ENCODE measurements at regions not wholly inside any gene's neighbourhood (a gene's known extent, or its start where the extent isn't known, plus 50 kb on each side); places are given as distances from the start of the nearest gene placed in this dataset. TPM values are rescaled to one million over a fixed set of nuclear protein-coding genes. Genes with fewer than 3 reads are reported as not detected.

GRCh38 chr3:174791161-174791560 is 68.0 kb upstream of the NAALADL2 start:
- no peak overlapping the region for H2BK12ac ChIP-seq (ENCODE audit: low read length in 2 of 2)
- no peak overlapping the region for H2BK5ac ChIP-seq (ENCODE audit: low read depth, low read length, poor library complexity, severe bottlenecking)
- H3K36me3 ChIP-seq (ENCODE audit: control insufficient read depth in 1 of 2, insufficient read depth in 2 of 2, low read depth in 1 of 2, low read length in 2 of 2): no peaks in the 10 kb centered on the region
- H3K4me2 ChIP-seq (ENCODE audit: low read length, poor library complexity, severe bottlenecking): no peak overlapping the region
- H2AK5ac ChIP-seq (ENCODE audit: low read length, severe bottlenecking): no peak overlapping the region
- H3K27ac ChIP-seq (ENCODE audit: low read length, poor library complexity, severe bottlenecking): no peak overlapping the region
- H3K79me1 ChIP-seq (replicated peaks; ENCODE audit: low read length, poor library complexity, severe bottlenecking): no peaks in the 10 kb centered on the region
- H3K4me3 ChIP-seq (ENCODE audit: insufficient read depth in 1 of 2, low read depth in 1 of 2, low read length in 2 of 2): no peak overlapping the region
- H3K14ac ChIP-seq (ENCODE audit: low read length in 2 of 2): no peak overlapping the region
- 100% methylated on average over 2 of the region's 3 CpGs for WGBS
- H3K4me1 ChIP-seq (ENCODE audit: control insufficient read depth, insufficient read depth, low read depth, low read length): no peaks in the 10 kb centered on the region
- no peak overlapping the region for H3K23ac ChIP-seq (ENCODE audit: low read length in 2 of 2)
- no peak overlapping the region for H3K9ac ChIP-seq (ENCODE audit: low read length)
- no peaks in the 10 kb centered on the region for H3K27me3 ChIP-seq (ENCODE audit: control insufficient read depth in 1 of 2, insufficient read depth in 1 of 2, low read length in 2 of 2)
- no peak overlapping the region for H3K18ac ChIP-seq (ENCODE audit: low read depth in 1 of 2, low read length in 2 of 2)
- H4K91ac ChIP-seq (ENCODE audit: low read length): no peak overlapping the region
- no peak for DNase-seq
- H2BK15ac ChIP-seq (ENCODE audit: low read depth, poor library complexity, severe bottlenecking): no peak overlapping the region
- H2AFZ ChIP-seq (ENCODE audit: low read depth, low read length): no peak overlapping the region
- H3K4ac ChIP-seq (ENCODE audit: low read depth in 1 of 2, low read length in 2 of 2): no peak overlapping the region
- H2BK120ac ChIP-seq (ENCODE audit: low read depth, low read length): no peak overlapping the region
- H3K9me3 ChIP-seq (ENCODE audit: control insufficient read depth, low read length): no peaks in the 10 kb centered on the region
- no peak overlapping the region for H4K8ac ChIP-seq (ENCODE audit: low read length)

GRCh38 chr3:174792864-174793263 is 66.3 kb upstream of the NAALADL2 start:
- Histone ChIP-seq H3K4me1 (ENCODE audit: control insufficient read depth, insufficient read depth, low read depth, low read length) (no peaks in the 10 kb centered on the region), H3K36me3 (ENCODE audit: control insufficient read depth in 1 of 2, insufficient read depth in 2 of 2, low read depth in 1 of 2, low read length in 2 of 2) (no peaks in the 10 kb centered on the region), H4K91ac (ENCODE audit: low read length) (no peak overlapping the region), H3K27ac (ENCODE audit: low read length, poor library complexity, severe bottlenecking) (no peak overlapping the region), H4K8ac (ENCODE audit: low read length) (no peak overlapping the region), H3K27me3 (ENCODE audit: control insufficient read depth in 1 of 2, insufficient read depth in 1 of 2, low read length in 2 of 2) (no peaks in the 10 kb centered on the region), H3K4me2 (ENCODE audit: low read length, poor library complexity, severe bottlenecking) (no peak overlapping the region), H3K9me3 (ENCODE audit: control insufficient read depth, low read length) (no peaks in the 10 kb centered on the region), H3K4me3 (ENCODE audit: insufficient read depth in 1 of 2, low read depth in 1 of 2, low read length in 2 of 2) (no peak overlapping the region), H3K23ac (ENCODE audit: low read length in 2 of 2) (no peak overlapping the region), H3K79me1 (replicated peaks; ENCODE audit: low read length, poor library complexity, severe bottlenecking) (no peaks in the 10 kb centered on the region), H2BK12ac (ENCODE audit: low read length in 2 of 2) (no peak overlapping the region), H2BK5ac (ENCODE audit: low read depth, low read length, poor library complexity, severe bottlenecking) (no peak overlapping the region), H2BK120ac (ENCODE audit: low read depth, low read length) (no peak overlapping the region), H2BK15ac (ENCODE audit: low read depth, poor library complexity, severe bottlenecking) (no peak overlapping the region), H3K4ac (ENCODE audit: low read depth in 1 of 2, low read length in 2 of 2) (no peak overlapping the region), H3K18ac (ENCODE audit: low read depth in 1 of 2, low read length in 2 of 2) (no peak overlapping the region), H3K14ac (ENCODE audit: low read length in 2 of 2) (no peak overlapping the region), H2AFZ (ENCODE audit: low read depth, low read length) (no peak overlapping the region), H3K9ac (ENCODE audit: low read length) (no peak overlapping the region), H2AK5ac (ENCODE audit: low read length, severe bottlenecking) (no peak overlapping the region)
- WGBS: no CpG with 5 or more reads among the region's 1 CpG
- no peak for DNase-seq

Small RNA genes lying in the stretch of these regions (small RNA-seq; reads per million reads assigned to genes)
- not detected for gene RN7SKP40 (ENCODE audit: low read depth)

Measured in mesenchymal stem cell (in vitro differentiated cells and primary cell).